ENCODE measurements at regions not wholly inside any gene's neighbourhood (a gene's known extent, or its start where the extent isn't known, plus 50 kb on each side); places are given as distances from the start of the nearest gene placed in this dataset.

- no peak for DNase-seq
These were observed 1430.4 kb upstream of the B3GALT2 start for GRCh38 chr1:194616835-194617234.

- no peak for DNase-seq
These were observed 1415.8 kb upstream of the B3GALT2 start for GRCh38 chr1:194602184-194602583.

- DNase-seq, result no peak
These were observed 1414.3 kb upstream of the B3GALT2 start for GRCh38 chr1:194600716-194601115.

- DNase-seq, result peak; percentile 44
These were observed 1411.7 kb upstream of the B3GALT2 start for GRCh38 chr1:194598098-194598497.

- DNase-seq, result no peak
These were observed 1399.9 kb upstream of the B3GALT2 start for GRCh38 chr1:194586302-194586701.

- no peak for DNase-seq
These were observed 1397.6 kb upstream of the B3GALT2 start for GRCh38 chr1:194584052-194584451.

- DNase-seq, result no peak
These were observed 1384.1 kb upstream of the B3GALT2 start for GRCh38 chr1:194570476-194570875.

GRCh38 chr1:194568610-194569009, 1382.2 kb upstream of the B3GALT2 start:
- DNase-seq, result no peak

GRCh38 chr1:194548071-194548470, 1361.7 kb upstream of the B3GALT2 start:
- DNase-seq, result no peak

- DNase-seq, result no peak
These were observed 1357.6 kb upstream of the B3GALT2 start for GRCh38 chr1:194544012-194544411.

- DNase-seq, result peak; percentile 2
These were observed 1352.0 kb upstream of the B3GALT2 start for GRCh38 chr1:194538453-194538852.

- no peak for DNase-seq
These were observed 1351.1 kb upstream of the B3GALT2 start for GRCh38 chr1:194537521-194537920.

- DNase-seq, result peak; percentile 10
These were observed 1349.0 kb upstream of the B3GALT2 start for GRCh38 chr1:194535369-194535768.

- DNase-seq, result no peak
These were observed 1348.4 kb upstream of the B3GALT2 start for GRCh38 chr1:194534784-194535183.

GRCh38 chr1:194533641-194534040, 1347.2 kb upstream of the B3GALT2 start:
- DNase-seq, result no peak

- DNase-seq, result no peak
These were observed 1331.2 kb upstream of the B3GALT2 start for GRCh38 chr1:194517567-194517966.

- DNase-seq, result no peak
These were observed 1329.5 kb upstream of the B3GALT2 start for GRCh38 chr1:194515916-194516315.

GRCh38 chr1:194512957-194513356, 1326.5 kb upstream of the B3GALT2 start:
- no peak for DNase-seq

GRCh38 chr1:194512345-194512744, 1325.9 kb upstream of the B3GALT2 start:
- DNase-seq, result no peak

- DNase-seq, result no peak
These were observed 1316.8 kb upstream of the B3GALT2 start for GRCh38 chr1:194503209-194503608.

GRCh38 chr1:194495434-194495833, 1309.0 kb upstream of the B3GALT2 start:
- DNase-seq, result no peak

- DNase-seq, result no peak
These were observed 1300.8 kb upstream of the B3GALT2 start for GRCh38 chr1:194487172-194487571.

GRCh38 chr1:194485432-194485831, 1299.0 kb upstream of the B3GALT2 start:
- DNase-seq, result no peak

- DNase-seq, result no peak
These were observed 1292.3 kb upstream of the B3GALT2 start for GRCh38 chr1:194478731-194479130.

- DNase-seq, result no peak
These were observed 1291.5 kb upstream of the B3GALT2 start for GRCh38 chr1:194477908-194478307.

- DNase-seq, result no peak
These were observed 1290.5 kb upstream of the B3GALT2 start for GRCh38 chr1:194476872-194477271.

All from NCI-H2171 treated with DMSO at 0.1 percent for 48 hours (cell line).